Thymus (tissue), 11 donors: ENCODE measurements at regions not wholly inside any gene's neighbourhood (a gene's known extent, or its start where the extent isn't known, plus 50 kb on each side); places are given as distances from the start of the nearest gene placed in this dataset.
A peak's percentile ranks its signal among the peaks of the same experiment; 100 is the strongest.
"Not testable (repeated sequence)": the region's sequence is repeated elsewhere in the genome, so short reads cannot be mapped to it uniquely, and the experiment has no call there.

Experiments used
- DNase-seq, 9 donors: peaks; one replicate each; pipeline ENCODE4 v3.0.0-alpha.2; 2013; ENCODE audit warnings: low spot score in 9 of 9, low read depth in 6 of 9, missing footprints in 1 of 9
- H3K27ac ChIP-seq, 2 donors: one replicate each; pipeline ENCODE4 v1.5.1; 2013; ENCODE audit warnings: control low read depth in 1 of 2, low read depth in 1 of 2, low read length in 1 of 2, mild to moderate bottlenecking in 1 of 2, moderate library complexity in 1 of 2
- H3K27me3 ChIP-seq, 2 donors: one replicate each; pipeline ENCODE4 v1.5.1; 2013; ENCODE audit warnings: low read length in 1 of 2; ENCODE audit not compliant: control insufficient read depth in 2 of 2, insufficient read depth in 1 of 2
- H3K36me3 ChIP-seq, 2 donors: one replicate each; pipeline ENCODE4 v1.5.1; 2013; ENCODE audit warnings: low read length in 1 of 2, mild to moderate bottlenecking in 1 of 2, moderate library complexity in 1 of 2; ENCODE audit not compliant: control insufficient read depth in 2 of 2, insufficient read depth in 2 of 2
- H3K4me1 ChIP-seq, 2 donors: one replicate each; pipeline ENCODE4 v1.5.1; 2013; ENCODE audit warnings: low read length in 2 of 2; ENCODE audit not compliant: control insufficient read depth in 2 of 2, insufficient read depth in 2 of 2
- H3K4me3 ChIP-seq, 2 donors: one replicate each; pipeline ENCODE4 v1.5.1; 2013; ENCODE audit warnings: low read length in 2 of 2, control low read depth in 1 of 2, mild to moderate bottlenecking in 1 of 2
- H3K9me3 ChIP-seq, 2 donors: one replicate each; pipeline ENCODE4 v1.5.1; 2013; ENCODE audit warnings: low read length in 1 of 2, mild to moderate bottlenecking in 1 of 2; ENCODE audit not compliant: control insufficient read depth in 2 of 2, insufficient read depth in 1 of 2
- WGBS: extraction: QIAGEN DNeasy Blood & Tissue Kit; methylation state at CpG from one replicate; pipeline ENCODE4 v1.1.7; 2013; 5-methylcytosine and 5-hydroxymethylcytosine counted together
- donor health status: healthy.

DNA sequence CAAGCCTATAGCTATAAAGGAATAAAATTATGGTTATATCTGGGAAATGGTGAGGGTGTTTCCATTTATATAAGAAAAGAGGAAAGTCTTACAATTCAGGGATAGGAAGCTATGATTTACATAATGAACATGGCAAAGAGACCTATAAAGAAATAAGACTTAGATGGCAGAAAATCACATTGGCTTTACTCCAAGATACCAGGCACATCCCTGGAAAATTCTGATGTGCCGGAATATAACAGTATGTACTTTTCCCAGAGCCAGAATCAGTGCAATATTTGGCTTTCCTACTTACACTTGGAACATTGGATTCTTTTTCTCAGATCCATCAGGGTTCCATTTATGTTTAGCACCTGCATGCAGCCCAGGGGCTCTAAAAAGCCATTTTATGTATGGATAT is 357.8 kb downstream of the CETN3 start:
- Histone ChIP-seq H3K4me1 (no peaks in the 10 kb centered on the region), H3K9me3 (no peaks in the 10 kb centered on the region), H3K4me3 (no peak overlapping the region), H3K27me3 (no peaks in the 10 kb centered on the region), H3K36me3 (no peaks in the 10 kb centered on the region), H3K27ac (no peak overlapping the region)
- no peak for DNase-seq
- WGBS, result 96% methylated on average over 1 of the region's 1 CpG

DNA sequence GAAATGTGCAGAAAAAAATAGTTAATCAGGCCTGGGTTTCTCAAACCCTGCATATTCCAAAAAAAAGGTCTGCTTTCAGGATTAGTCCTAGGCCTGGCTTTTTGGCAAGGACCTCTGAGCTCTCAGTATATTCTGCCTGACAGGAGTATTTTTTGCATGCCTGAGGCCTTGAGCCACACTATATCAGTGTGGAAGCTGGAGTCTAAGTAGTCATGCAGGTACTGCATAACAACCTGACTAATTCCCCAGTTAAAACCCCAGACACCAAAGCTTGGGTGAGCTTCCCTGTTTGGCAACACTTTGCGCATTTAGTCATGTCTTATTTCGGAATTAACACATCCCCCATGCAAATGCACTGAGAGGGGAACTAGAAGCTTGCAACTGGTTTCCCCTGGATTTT is 359.5 kb downstream of the CETN3 start:
- WGBS, result 95% methylated on average over 2 of the region's 2 CpGs
- no peak overlapping the region for H3K4me3 ChIP-seq
- no peak for DNase-seq

GRCh38 chr5:90047113-90047512 is 362.4 kb downstream of the CETN3 start:
- 93% methylated on average over 5 of the region's 5 CpGs for WGBS
- no peaks in the 10 kb centered on the region for H3K27me3 ChIP-seq
- no peak overlapping the region for H3K27ac ChIP-seq
- H3K36me3 ChIP-seq, result no peaks in the 10 kb centered on the region
- H3K4me3 ChIP-seq, result no peak overlapping the region
- peaks cover 0 to 9% of the 10 kb centered on the region in 2 donors for H3K9me3 ChIP-seq
- no peaks in the 10 kb centered on the region for H3K4me1 ChIP-seq
- no peak for DNase-seq

More for the DNA sequence above, 359.5 kb downstream of the CETN3 start:
- no peaks in the 10 kb centered on the region for H3K36me3 ChIP-seq
- no peaks in the 10 kb centered on the region for H3K27me3 ChIP-seq
- no peaks in the 10 kb centered on the region for H3K4me1 ChIP-seq
- peaks cover 0 to 3% of the 10 kb centered on the region in 2 donors for H3K9me3 ChIP-seq
- no peak overlapping the region for H3K27ac ChIP-seq

DNA sequence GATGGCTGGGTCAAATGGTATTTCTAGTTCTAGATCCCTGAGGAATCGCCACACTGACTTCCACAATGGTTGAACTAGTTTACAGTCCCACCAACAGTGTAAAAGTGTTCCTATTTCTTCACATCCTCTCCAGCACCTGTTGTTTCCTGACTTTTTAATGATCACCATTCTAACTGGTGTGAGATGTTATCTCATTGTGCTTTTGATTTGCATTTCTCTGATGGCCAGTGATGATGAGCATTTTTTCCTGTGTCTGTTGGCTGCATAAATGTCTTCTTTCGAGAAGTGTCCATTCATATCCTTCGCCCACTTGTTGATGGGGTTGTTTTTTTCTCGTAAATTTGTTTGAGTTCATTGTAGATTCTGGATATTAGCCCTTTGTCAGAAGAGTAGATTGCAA is 369.5 kb downstream of the CETN3 start:
- H3K27ac ChIP-seq, H3K9me3 ChIP-seq, H3K4me3 ChIP-seq, H3K36me3 ChIP-seq, DNase-seq, H3K27me3 ChIP-seq, H3K4me1 ChIP-seq: not testable (repeated sequence)
- WGBS, result 91% methylated on average over 3 of the region's 4 CpGs

- DNase-seq, result no peak
- Histone ChIP-seq H3K36me3 (no peaks in the 10 kb centered on the region), H3K4me3 (no peak overlapping the region), H3K4me1 (no peaks in the 10 kb centered on the region), H3K27ac (no peak overlapping the region), H3K27me3 (no peaks in the 10 kb centered on the region), H3K9me3 (no peaks in the 10 kb centered on the region)
- WGBS, result 94% methylated on average over 4 of the region's 4 CpGs
Observed at GRCh38 chr5:90037646-90038045, 371.9 kb downstream of the CETN3 start.

- Histone ChIP-seq H3K4me3 (no peak overlapping the region), H3K27me3 (no peaks in the 10 kb centered on the region), H3K27ac (no peak overlapping the region), H3K9me3 (no peaks in the 10 kb centered on the region), H3K4me1 (no peaks in the 10 kb centered on the region), H3K36me3 (no peaks in the 10 kb centered on the region)
- DNase-seq, result no peak
Observed at GRCh38 chr5:90022711-90023053, 386.9 kb downstream of the CETN3 start.

DNA sequence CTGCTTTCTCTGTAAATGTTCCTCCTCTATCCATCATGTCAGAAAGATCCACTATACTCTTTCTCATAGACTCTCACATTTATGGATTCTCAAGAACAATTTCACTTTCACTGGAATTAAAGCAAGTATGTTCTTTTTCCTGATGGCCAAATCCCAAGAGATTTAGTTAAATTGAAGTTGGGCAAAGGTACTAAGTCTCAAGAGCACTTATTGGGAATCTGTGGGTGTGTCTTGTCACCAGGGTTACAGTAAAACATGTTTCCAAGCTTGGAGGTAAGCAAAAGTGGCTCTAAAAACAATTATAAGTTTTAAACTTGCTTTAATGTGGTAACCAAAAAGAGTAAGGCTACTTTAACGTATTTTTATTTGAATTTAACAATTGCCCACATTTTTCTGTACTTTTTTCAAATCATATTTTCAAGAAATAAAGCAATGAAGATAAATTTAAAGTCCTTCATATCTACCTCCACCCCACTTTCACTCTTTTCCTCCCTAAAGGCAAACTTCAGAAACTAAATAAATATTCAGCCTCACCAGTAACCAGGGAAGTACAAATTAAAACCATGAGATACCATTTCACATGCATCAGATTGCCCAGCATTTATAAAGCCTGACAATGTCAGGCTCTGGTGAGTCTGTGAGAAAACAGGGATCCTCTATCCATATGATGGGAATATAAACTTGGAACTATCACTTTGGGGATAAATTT is 387.4 kb downstream of the CETN3 start:
- H3K27ac ChIP-seq, result no peak overlapping the region
- no peaks in the 10 kb centered on the region for H3K27me3 ChIP-seq
- H3K36me3 ChIP-seq, result no peaks in the 10 kb centered on the region
- H3K4me1 ChIP-seq, result no peaks in the 10 kb centered on the region
- DNase-seq, result no peak
- no peaks in the 10 kb centered on the region for H3K9me3 ChIP-seq
- 79% methylated on average over 1 of the region's 1 CpG for WGBS
- no peak overlapping the region for H3K4me3 ChIP-seq

DNA sequence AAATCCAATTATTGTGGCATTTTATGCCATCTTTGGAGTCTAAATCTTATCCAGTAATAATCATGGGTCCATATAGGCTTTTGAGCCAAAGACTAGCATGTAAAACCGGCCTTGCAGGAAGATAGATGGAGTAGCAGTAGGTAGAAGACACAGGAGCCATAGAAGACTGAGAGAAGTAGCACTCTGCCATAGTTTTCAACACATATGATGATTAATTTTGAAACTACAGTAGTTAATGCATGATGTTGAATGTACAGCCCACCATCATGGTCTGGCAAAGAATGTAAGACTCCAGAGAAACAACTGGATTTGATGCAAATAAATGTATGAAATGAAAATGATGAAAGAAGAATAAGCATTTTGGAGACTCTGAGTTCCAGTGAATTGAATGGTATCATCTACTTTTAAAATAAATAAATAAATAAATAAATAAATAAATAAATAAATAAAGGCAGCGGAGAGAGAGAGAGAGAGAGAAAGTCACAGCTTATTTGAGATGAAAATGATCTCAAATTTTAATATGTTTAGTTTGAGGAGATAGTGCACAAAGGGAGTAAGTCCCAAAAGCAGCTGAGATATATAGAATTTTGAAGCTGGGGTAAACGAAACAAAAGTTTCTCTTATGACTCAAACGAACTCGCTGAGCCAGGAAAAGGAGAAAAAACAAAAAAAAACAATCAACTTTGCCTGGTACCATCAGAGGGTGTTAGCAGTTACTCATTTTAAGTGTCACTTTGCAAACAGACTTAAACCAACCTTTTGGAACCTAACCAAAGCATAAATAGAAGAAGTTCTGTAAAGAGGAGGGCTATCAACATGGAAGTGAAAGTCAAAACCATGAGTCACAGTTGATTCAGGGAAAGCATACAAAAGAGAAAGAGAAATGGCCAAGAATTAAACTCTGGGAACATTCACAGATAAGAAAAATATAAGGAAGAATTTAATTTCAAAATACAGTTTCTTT is 388.7 kb downstream of the CETN3 start:
- 90% methylated on average over 5 of the region's 5 CpGs for WGBS
- Histone ChIP-seq H3K27me3 (no peaks in the 10 kb centered on the region), H3K36me3 (no peaks in the 10 kb centered on the region), H3K27ac (no peak overlapping the region), H3K4me1 (no peaks in the 10 kb centered on the region), H3K9me3 (no peaks in the 10 kb centered on the region), H3K4me3 (no peak overlapping the region)
- peak in 1 of 9 donors; percentile 9 for DNase-seq

DNA sequence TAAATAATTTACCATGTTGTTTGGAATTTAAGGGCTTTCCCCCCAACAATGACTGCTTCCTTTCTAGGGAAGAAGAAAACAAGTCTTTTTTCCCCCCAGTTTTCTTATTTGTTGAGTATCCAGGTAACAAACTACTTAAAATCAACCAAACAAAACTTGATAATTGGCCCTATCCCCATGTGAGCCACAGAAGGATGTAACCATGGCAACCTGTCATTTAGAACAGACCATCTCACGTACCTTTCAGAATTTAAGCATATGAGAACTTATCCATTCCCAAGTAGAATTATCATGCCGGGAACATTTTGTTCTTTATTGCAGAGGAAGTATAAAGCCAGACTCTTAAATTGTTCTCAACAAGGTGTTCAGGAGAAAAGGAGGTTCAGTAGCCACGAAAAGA is 392.3 kb downstream of the CETN3 start:
- no peak for DNase-seq
- Histone ChIP-seq H3K27me3 (no peaks in the 10 kb centered on the region), H3K9me3 (no peaks in the 10 kb centered on the region), H3K36me3 (no peaks in the 10 kb centered on the region), H3K4me3 (no peak overlapping the region), H3K27ac (no peak overlapping the region), H3K4me1 (no peaks in the 10 kb centered on the region)
- 91% methylated on average over 3 of the region's 3 CpGs for WGBS
